K562 (cell line): ENCODE measurements at regions not wholly inside any gene's neighbourhood (a gene's known extent, or its start where the extent isn't known, plus 50 kb on each side); places are given as distances from the start of the nearest gene placed in this dataset.

Source experiments
- CREB1 ChIP-seq, 2 experiments: sonication (generic) in 1 of 2; formaldehyde crosslinking in 1 of 2; IDR thresholded peaks; 2 replicates each; pipeline versions ENCODE4 v1.6.1 to v1.8.0; 2012 to 2022; ENCODE audit warnings: inconsistent platforms in 1 of 2, mild to moderate bottlenecking in 1 of 2, missing genetic modification reagents in 1 of 2, moderate library complexity in 1 of 2
- NRF1 ChIP-seq, 2 experiments: fragments of 450-650 bp; IDR thresholded peaks in 1 of 2; conservative IDR thresholded peaks in 1 of 2; 2 replicates each; pipeline ENCODE4 v1.6.1; 2014; ENCODE audit warnings: mild to moderate bottlenecking in 2 of 2
- RBFOX2 ChIP-seq: fragments of 200-400 bp; formaldehyde crosslinking; IDR thresholded peaks from 2 replicates; pipeline ENCODE4 v1.6.1; 2017; ENCODE audit warnings: low read depth, mild to moderate bottlenecking, low read length, moderate library complexity
- SAFB ChIP-seq: fragments of 200-400 bp; formaldehyde crosslinking; IDR thresholded peaks from 2 replicates; pipeline ENCODE4 v1.6.1; 2017; ENCODE audit warnings: low read depth, low read length, borderline replicate concordance
- TEAD1 ChIP-seq, 2 experiments: fragments of 450-650 bp in 1 of 2; sonication (generic) in 1 of 2; formaldehyde crosslinking; IDR thresholded peaks; 2 replicates each; pipeline versions ENCODE4 v1.4.0 to v1.8.0; 2020 to 2022; ENCODE audit warnings: mild to moderate bottlenecking in 2 of 2, missing genetic modification reagents in 1 of 2
- TGIF2 ChIP-seq: sonication (generic); formaldehyde crosslinking; IDR thresholded peaks from 2 replicates; pipeline ENCODE4 v1.8.1; 2022; ENCODE audit warnings: mild to moderate bottlenecking, missing genetic modification reagents, moderate library complexity
- ZBTB1 ChIP-seq: sonication (generic); formaldehyde crosslinking; IDR thresholded peaks from 2 replicates; pipeline ENCODE4 v1.8.1; 2023; ENCODE audit warnings: missing genetic modification reagents, low read depth, mild to moderate bottlenecking, borderline replicate concordance
- ZFX ChIP-seq: sonication (generic); formaldehyde crosslinking; IDR thresholded peaks from 2 replicates; pipeline ENCODE4 v1.8.0; 2022; ENCODE audit warnings: mild to moderate bottlenecking, missing genetic modification reagents, moderate library complexity
- ZNF280B ChIP-seq: fragments of 250-450 bp; sonication (Bioruptor Pico); IDR thresholded peaks from 2 replicates; pipeline ENCODE4 v1.5.1; 2021; ENCODE audit warnings: mild to moderate bottlenecking
- TF ChIP-seq, protein P1 (sequence below): fragments of 250-450 bp; sonication (Bioruptor Pico); IDR thresholded peaks from 2 replicates; pipeline ENCODE4 v1.4.0; 2020; ENCODE audit warnings: mild to moderate bottlenecking

- TF ChIP-seq TGIF2 (CRISPR knock-in tag) (0 out of 2 replicates have a peak, but pooled peaks have one; percentile 13), RBFOX2 (peak; percentile 66), ZFX (CRISPR knock-in tag) (peak; percentile 78), CREB1 (IDR thresholded peaks at IDR 0.05) (no peak), CREB1 (CRISPR knock-in tag; IDR thresholded peaks at IDR 0.05) (peak; percentile 74), TEAD1 (CRISPR knock-in tag; IDR thresholded peaks at IDR 0.05) (peak in 1 of 2 experiments; percentile 50; a peak in 1 of 4 replicates), NRF1 (conservative IDR thresholded peaks at IDR 0.05 in 1 of 2, IDR thresholded peaks at IDR 0.05 in 1 of 2) (peak; percentile 61 to 69), ZNF280B (no peak), SAFB (peak; percentile 75), ZBTB1 (CRISPR knock-in tag) (0 out of 2 replicates have a peak, but pooled peaks have one; percentile 22)
- TF ChIP-seq, protein P1, sequence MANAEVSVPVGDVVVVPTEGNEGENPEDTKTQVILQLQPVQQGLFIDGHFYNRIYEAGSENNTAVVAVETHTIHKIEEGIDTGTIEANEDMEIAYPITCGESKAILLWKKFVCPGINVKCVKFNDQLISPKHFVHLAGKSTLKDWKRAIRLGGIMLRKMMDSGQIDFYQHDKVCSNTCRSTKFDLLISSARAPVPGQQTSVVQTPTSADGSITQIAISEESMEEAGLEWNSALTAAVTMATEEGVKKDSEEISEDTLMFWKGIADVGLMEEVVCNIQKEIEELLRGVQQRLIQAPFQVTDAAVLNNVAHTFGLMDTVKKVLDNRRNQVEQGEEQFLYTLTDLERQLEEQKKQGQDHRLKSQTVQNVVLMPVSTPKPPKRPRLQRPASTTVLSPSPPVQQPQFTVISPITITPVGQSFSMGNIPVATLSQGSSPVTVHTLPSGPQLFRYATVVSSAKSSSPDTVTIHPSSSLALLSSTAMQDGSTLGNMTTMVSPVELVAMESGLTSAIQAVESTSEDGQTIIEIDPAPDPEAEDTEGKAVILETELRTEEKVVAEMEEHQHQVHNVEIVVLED (CRISPR knock-in tag) = peak; percentile 44; the same call in 1 of the 2 replicates
Measured at GRCh38 chr14:103207388-103208072, 84.3 kb downstream of the TNFAIP2 start (continued).
